ENCODE measurements at regions not wholly inside any gene's neighbourhood (a gene's known extent, or its start where the extent isn't known, plus 50 kb on each side); places are given as distances from the start of the nearest gene placed in this dataset.

GRCh38 chr20:57794600-57795341 is 85.0 kb upstream of the PMEPA1 start:
- no peak for DNase-seq

- DNase-seq: no peak
Observed at GRCh38 chr20:57794036-57794435, 84.2 kb upstream of the PMEPA1 start.

- no peak for DNase-seq
Observed at GRCh38 chr20:57793421-57793820, 83.6 kb upstream of the PMEPA1 start.

- DNase-seq: no peak
Observed at GRCh38 chr20:57792386-57793080, 82.7 kb upstream of the PMEPA1 start.

GRCh38 chr20:57791966-57792365 is 82.2 kb upstream of the PMEPA1 start:
- DNase-seq: no peak

- DNase-seq: no peak
Observed at GRCh38 chr20:57791178-57791962, 81.6 kb upstream of the PMEPA1 start.

DNA sequence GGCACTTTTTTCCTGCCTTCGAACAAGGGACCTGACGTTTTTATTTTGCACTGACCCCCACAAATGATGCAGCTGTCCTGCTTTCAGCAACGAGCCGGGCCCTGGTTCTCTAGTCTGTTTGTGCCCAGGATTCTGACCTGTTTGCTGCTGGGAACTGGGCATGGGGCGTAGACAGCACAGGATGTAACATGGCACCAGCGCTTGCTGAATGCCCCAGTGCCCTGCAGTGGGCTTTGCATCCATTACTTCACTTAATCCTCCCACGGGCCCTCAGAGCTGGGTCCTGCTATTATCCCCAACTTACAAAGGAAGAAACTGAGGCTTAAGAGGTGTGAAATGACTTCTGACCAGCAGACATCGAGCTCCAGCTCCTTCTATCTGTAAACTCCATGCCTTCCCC is 80.4 kb upstream of the PMEPA1 start:
- DNase-seq: no peak

- DNase-seq: no peak
Observed at GRCh38 chr20:57788936-57789613, 79.3 kb upstream of the PMEPA1 start.

DNA sequence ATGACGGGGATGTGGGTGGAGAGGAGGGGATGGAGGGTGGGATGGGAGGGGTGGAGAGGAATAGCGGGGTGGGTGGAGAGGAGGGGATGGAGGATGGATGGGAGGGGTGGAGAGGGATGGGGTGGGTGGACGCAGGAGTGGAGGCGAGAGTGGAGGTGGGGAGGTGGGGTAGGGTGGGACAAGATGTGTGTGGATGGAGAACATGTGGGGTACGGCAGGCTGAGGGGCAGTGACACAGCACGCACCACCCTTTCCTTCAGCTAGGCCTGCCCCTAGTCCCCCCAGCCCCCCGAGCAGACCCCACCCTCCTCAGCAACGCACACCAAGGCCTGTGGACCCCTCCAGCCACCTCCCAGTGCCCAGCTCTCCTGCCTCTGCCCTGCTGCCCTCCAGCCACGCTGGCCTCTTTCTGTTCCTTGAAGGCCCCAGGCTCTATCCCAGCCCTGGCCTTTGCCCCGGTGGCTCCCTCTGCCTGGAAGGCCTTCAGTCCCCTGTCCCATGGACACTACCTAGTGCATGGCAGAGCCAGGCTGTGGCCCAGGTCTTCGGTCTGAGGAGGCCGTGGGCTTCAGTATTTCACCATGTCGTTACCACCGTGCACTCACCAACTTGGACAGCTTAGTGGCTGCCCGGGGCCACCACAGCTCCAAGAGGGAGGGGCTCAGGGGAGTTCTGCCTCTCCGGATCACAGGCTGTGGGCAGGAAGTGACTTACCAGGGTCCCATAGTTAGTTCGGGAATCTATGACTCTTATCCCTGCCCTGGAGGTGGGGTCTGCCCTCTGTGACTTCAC is 78.4 kb upstream of the PMEPA1 start:
- DNase-seq: no peak

- no peak for DNase-seq
Observed at GRCh38 chr20:57787151-57787989, 77.6 kb upstream of the PMEPA1 start.

DNA sequence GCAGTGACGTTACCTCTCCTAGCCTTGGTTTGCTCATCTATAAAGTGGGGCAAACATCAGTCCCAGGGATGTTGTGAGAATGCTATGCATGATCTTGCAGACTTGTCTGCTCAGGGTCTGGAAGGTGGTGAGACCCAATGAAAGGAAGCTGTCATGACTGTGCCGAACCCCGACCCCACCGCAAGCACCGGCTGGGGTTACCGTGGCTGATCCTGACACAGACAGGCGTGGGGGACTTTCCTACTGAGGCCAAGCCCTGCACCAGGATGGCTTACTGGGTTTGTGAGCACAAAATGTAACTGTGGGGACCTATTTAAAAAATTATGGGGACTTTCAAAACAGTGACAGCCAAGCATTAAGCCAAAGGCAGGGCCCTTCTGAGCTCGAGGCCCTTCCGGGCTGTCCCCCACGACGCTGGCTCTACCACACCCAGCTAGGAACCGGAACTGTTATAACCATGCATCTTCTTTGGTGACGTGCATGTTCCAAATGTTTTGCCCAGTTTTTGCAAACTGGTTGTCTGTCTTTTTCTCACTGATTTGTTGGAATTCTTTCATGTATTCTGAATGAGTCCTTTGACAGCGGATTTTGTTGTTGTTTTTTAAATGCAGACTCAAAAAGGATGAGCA is 76.6 kb upstream of the PMEPA1 start:
- DNase-seq: no peak

GRCh38 chr20:57785720-57786119 is 75.9 kb upstream of the PMEPA1 start:
- DNase-seq: no peak

GRCh38 chr20:57785061-57785460 is 75.2 kb upstream of the PMEPA1 start:
- no peak for DNase-seq

- DNase-seq: no peak
Observed at GRCh38 chr20:57783956-57784837, 74.4 kb upstream of the PMEPA1 start.

- no peak for DNase-seq
Observed at GRCh38 chr20:57783196-57783595, 73.4 kb upstream of the PMEPA1 start.

GRCh38 chr20:57782631-57783041 is 72.8 kb upstream of the PMEPA1 start:
- no peak for DNase-seq

GRCh38 chr20:57781901-57782300 is 72.1 kb upstream of the PMEPA1 start:
- no peak for DNase-seq

DNA sequence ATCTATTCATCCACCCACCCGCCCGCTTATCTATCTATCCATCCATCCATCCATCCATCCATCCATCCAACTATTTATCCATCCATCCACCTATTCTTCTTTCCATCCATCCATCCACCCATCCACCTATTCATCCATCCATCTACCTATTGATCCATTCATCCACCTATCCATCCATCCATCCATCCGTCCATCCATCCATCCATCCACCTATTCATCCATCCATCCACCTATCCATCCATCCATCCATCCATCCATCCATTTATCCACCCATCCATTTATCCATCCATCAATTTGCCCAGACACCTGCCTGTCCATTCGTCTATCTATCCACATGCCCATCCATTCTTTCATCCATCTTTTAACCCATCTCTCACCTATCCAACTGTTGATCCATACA is 71.1 kb upstream of the PMEPA1 start:
- DNase-seq: no peak

DNA sequence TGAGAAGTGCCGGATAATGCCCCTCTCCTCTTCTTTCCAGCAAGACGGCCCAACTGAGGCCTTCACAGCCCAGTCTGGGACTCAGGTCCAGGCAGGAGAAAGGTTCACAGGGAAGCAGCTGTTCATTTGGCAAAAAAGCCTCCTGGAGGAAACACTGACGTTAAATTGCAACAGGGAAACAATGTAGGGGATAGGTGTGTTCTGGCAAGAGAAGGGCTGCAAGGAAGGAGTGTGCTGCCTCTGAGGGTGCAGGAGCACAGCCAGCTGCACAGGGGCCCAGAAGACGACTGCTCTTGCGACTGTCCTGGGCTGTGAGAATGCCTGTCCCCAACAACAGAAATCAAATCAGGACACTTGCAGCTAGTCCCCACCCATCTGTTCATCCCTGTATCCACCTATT is 70.6 kb upstream of the PMEPA1 start:
- no peak for DNase-seq
